Activated CD4-positive, alpha-beta memory T cell treated with anti-CD3 and anti-CD28 coated beads for 36 hours (primary cell): ENCODE measurements at regions not wholly inside any gene's neighbourhood (a gene's known extent, or its start where the extent isn't known, plus 50 kb on each side); places are given as distances from the start of the nearest gene placed in this dataset.
"Not testable (repeated sequence)": the region's sequence is repeated elsewhere in the genome, so short reads cannot be mapped to it uniquely, and the experiment has no call there.

ENCODE experiments used
- CTCF ChIA-PET: fragments of 350-600 bp; sonication (Branson Sonifier 250); formaldehyde crosslinking; loops from one replicate; lab custom pipeline; 2021; ENCODE audit warnings: antibody characterized with exemption, inconsistent platforms; lab: Charles Lee
- POLR2A ChIA-PET: fragments of 350-600 bp; sonication (Branson Sonifier 250); formaldehyde crosslinking; loops from one replicate; lab custom pipeline; 2021; ENCODE audit warnings: antibody characterized with exemption; lab: Charles Lee
- DNase-seq: peaks from one replicate; pipeline ENCODE4 v3.0.0-alpha.2; 2020
- H3K27ac Mint-ChIP-seq: one replicate; pipeline ENCODE4 v1.8.0; 2021; ENCODE audit warnings: mixed read lengths
- H3K27me3 Mint-ChIP-seq: one replicate; pipeline ENCODE4 v1.8.0; 2021; ENCODE audit warnings: mixed read lengths
- H3K36me3 Mint-ChIP-seq: one replicate; pipeline ENCODE4 v1.8.0; 2021; ENCODE audit warnings: mixed read lengths
- H3K4me1 Mint-ChIP-seq: one replicate; pipeline ENCODE4 v1.8.0; 2021; ENCODE audit warnings: low read depth, mixed read lengths
- H3K4me3 Mint-ChIP-seq: one replicate; pipeline ENCODE4 v1.8.0; 2021; ENCODE audit warnings: mild to moderate bottlenecking, mixed read lengths
- H3K9me3 Mint-ChIP-seq: one replicate; pipeline ENCODE4 v1.8.0; 2021; ENCODE audit warnings: mixed read lengths
- intact Hi-C: fragments of 100-400 bp; cut with micrococcal nuclease; formaldehyde crosslinking; loops from one replicate; pipeline ENCODE4 v1.15.1; 2023

DNA sequence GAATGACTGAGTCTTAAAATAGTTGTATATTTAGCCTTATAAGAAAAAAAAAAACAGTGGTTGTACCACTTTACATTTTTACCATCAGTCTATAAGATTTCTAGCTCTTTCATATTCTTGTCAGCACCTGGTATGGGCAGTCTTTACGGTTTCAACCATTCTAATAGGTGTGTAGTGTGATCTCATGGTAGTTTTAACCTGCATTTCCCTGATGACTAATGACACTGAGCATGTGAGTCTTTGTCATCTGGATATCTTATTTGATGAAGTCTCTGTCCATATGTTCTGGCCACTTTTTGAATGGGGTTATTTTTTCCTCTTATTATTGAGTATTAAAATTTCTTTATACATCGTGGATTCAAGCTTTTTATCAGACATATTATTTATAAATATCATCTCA lies 365.3 kb upstream of the IGFBP3 start:
- Mint-ChIP-seq H3K4me1 (no peaks in the 10 kb centered on the region), H3K27ac (no peak overlapping the region), H3K36me3 (no peaks in the 10 kb centered on the region), H3K4me3 (no peak overlapping the region), H3K27me3 (no peaks in the 10 kb centered on the region), H3K9me3 (no peaks in the 10 kb centered on the region)
- DNase-seq = no peak
- CTCF ChIA-PET = no interaction called here
- POLR2A ChIA-PET = no interaction called here
- intact Hi-C loops = no loop called here

- H3K4me3 Mint-ChIP-seq = no peak overlapping the region
- no peaks in the 10 kb centered on the region for H3K4me1 Mint-ChIP-seq
- intact Hi-C loops = no loop called here
- H3K27ac Mint-ChIP-seq = no peak overlapping the region
- DNase-seq = no peak
- ChIA-PET POLR2A (no interaction called here), CTCF (interaction anchor here (0.5 kb wide), 1 partner anchor 66 kb away, joined by 3 read pairs; no protein-coding TSS in a partner anchor)
- H3K9me3 Mint-ChIP-seq = no peaks in the 10 kb centered on the region
- H3K36me3 Mint-ChIP-seq = no peaks in the 10 kb centered on the region
- H3K27me3 Mint-ChIP-seq = no peaks in the 10 kb centered on the region
Observed at GRCh38 chr7:46285878-46286277, 364.8 kb upstream of the IGFBP3 start.

DNA sequence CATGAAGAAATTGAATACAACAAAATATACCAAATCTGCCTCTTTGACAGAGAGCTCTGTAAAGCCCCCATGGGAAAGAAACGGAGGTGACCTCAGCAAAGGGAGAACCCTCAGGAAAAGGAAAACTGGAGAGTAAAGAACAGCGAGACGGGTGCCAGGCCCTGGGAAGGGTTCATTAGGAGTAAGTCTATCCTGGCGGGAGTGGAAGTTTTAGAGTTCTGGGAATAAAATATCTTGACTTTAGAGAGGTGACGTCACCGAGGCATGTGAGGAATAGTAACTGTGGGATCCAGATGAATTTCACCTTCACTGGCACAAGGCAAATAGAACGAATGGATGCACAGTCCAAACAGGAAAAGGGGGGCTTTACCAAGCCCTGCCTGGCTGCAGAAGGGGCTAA lies 362.8 kb upstream of the IGFBP3 start:
- intact Hi-C loops = no loop called here
- H3K27ac Mint-ChIP-seq = no peak overlapping the region
- CTCF ChIA-PET = no interaction called here
- POLR2A ChIA-PET = no interaction called here
- H3K36me3 Mint-ChIP-seq = no peaks in the 10 kb centered on the region
- DNase-seq = no peak
- no peaks in the 10 kb centered on the region for H3K9me3 Mint-ChIP-seq
- no peak overlapping the region for H3K4me3 Mint-ChIP-seq
- H3K27me3 Mint-ChIP-seq = no peaks in the 10 kb centered on the region
- H3K4me1 Mint-ChIP-seq = no peaks in the 10 kb centered on the region

DNA sequence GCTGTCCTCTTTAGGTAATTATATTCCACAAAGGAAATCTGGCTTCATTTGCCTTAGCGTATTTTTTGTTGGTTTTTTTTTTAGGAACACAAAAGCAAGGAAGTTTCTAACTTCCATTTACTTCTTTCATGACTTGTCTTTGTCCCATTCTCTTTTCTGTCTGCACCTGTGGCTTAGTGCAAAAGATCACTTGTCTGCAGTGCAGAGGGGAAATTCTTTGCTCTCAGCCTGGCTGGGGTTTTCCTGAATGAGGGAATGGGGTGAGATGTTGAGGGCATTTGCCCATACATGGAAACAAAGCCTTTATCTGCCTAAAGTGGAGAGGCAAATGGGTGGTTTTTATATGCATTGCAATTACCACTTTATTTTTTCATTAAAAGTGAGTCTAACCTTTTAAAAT lies 361.1 kb upstream of the IGFBP3 start:
- POLR2A ChIA-PET = no interaction called here
- H3K4me1 Mint-ChIP-seq = no peaks in the 10 kb centered on the region

GRCh38 chr7:46281071-46281470 lies 360.0 kb upstream of the IGFBP3 start:
- ChIA-PET CTCF (no interaction called here), POLR2A (no interaction called here)
- no peaks in the 10 kb centered on the region for H3K4me1 Mint-ChIP-seq
- intact Hi-C loops = no loop called here
- no peaks in the 10 kb centered on the region for H3K27me3 Mint-ChIP-seq
- H3K4me3 Mint-ChIP-seq = no peak overlapping the region
- no peak for DNase-seq
- H3K27ac Mint-ChIP-seq = no peak overlapping the region
- H3K36me3 Mint-ChIP-seq = no peaks in the 10 kb centered on the region
- peaks cover 2% of the 10 kb centered on the region for H3K9me3 Mint-ChIP-seq

More for the DNA sequence above, 361.1 kb upstream of the IGFBP3 start:
- CTCF ChIA-PET = no interaction called here
- Mint-ChIP-seq H3K27me3 (no peaks in the 10 kb centered on the region), H3K36me3 (no peaks in the 10 kb centered on the region), H3K27ac (no peak overlapping the region), H3K9me3 (peaks cover 2% of the 10 kb centered on the region), H3K4me3 (no peak overlapping the region)
- DNase-seq = no peak
- intact Hi-C loops = no loop called here

- Mint-ChIP-seq H3K27me3 (no peaks in the 10 kb centered on the region), H3K9me3 (peaks cover 2% of the 10 kb centered on the region), H3K27ac (no peak overlapping the region), H3K36me3 (no peaks in the 10 kb centered on the region), H3K4me3 (no peak overlapping the region), H3K4me1 (no peaks in the 10 kb centered on the region)
- DNase-seq = no peak
- ChIA-PET POLR2A (no interaction called here), CTCF (no interaction called here)
- intact Hi-C loops = no loop called here
Observed at GRCh38 chr7:46279290-46279689, 358.2 kb upstream of the IGFBP3 start.

- intact Hi-C loops = no loop called here
- POLR2A ChIA-PET = no interaction called here
- no peak overlapping the region for H3K27ac Mint-ChIP-seq
- H3K36me3 Mint-ChIP-seq = no peaks in the 10 kb centered on the region
- DNase-seq = no peak
- CTCF ChIA-PET = no interaction called here
- no peaks in the 10 kb centered on the region for H3K4me1 Mint-ChIP-seq
- no peak overlapping the region for H3K4me3 Mint-ChIP-seq
- H3K27me3 Mint-ChIP-seq = no peaks in the 10 kb centered on the region
- H3K9me3 Mint-ChIP-seq = peaks cover 27% of the 10 kb centered on the region
Observed at GRCh38 chr7:46264646-46265045, 343.6 kb upstream of the IGFBP3 start.

DNA sequence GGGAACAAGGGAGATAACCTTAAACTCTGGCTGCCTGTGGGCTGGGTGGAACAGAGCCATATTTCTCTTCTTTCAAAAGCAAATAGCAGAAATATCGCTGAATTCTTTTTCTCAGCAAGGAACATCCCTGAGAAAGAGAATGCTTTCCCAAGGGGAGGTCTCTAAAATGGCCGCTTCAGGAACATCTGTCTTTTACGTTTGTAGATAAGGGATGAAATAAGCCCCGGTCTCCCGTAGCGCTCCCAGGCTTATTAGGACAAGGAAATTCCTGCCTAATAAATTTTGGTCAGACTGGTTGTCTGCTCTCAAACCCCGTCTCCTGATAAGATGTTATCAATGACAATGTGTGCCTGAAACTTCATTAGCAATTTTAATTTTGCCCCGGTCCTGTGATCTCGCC lies 340.6 kb upstream of the IGFBP3 start:
- CTCF ChIA-PET, H3K4me3 Mint-ChIP-seq, H3K36me3 Mint-ChIP-seq, POLR2A ChIA-PET, H3K27me3 Mint-ChIP-seq, intact Hi-C loops, H3K27ac Mint-ChIP-seq, H3K4me1 Mint-ChIP-seq, DNase-seq: not testable (repeated sequence)
- peaks cover 30% of the 10 kb centered on the region for H3K9me3 Mint-ChIP-seq

GRCh38 chr7:46259947-46260346 lies 338.9 kb upstream of the IGFBP3 start:
- intact Hi-C loops = no loop called here
- ChIA-PET POLR2A (no interaction called here), CTCF (no interaction called here)
- Mint-ChIP-seq H3K36me3 (no peaks in the 10 kb centered on the region), H3K27ac (no peak overlapping the region), H3K27me3 (no peaks in the 10 kb centered on the region), H3K9me3 (peaks cover 30% of the 10 kb centered on the region), H3K4me1 (no peaks in the 10 kb centered on the region), H3K4me3 (no peak overlapping the region)
- no peak for DNase-seq

- DNase-seq = no peak
- Mint-ChIP-seq H3K27me3 (no peaks in the 10 kb centered on the region), H3K27ac (no peak overlapping the region), H3K4me3 (no peak overlapping the region), H3K36me3 (no peaks in the 10 kb centered on the region), H3K4me1 (no peaks in the 10 kb centered on the region), H3K9me3 (peaks cover 27% of the 10 kb centered on the region)
- CTCF ChIA-PET = no interaction called here
- POLR2A ChIA-PET = no interaction called here
- intact Hi-C loops = no loop called here
Observed at GRCh38 chr7:46257761-46258448, 336.8 kb upstream of the IGFBP3 start.

DNA sequence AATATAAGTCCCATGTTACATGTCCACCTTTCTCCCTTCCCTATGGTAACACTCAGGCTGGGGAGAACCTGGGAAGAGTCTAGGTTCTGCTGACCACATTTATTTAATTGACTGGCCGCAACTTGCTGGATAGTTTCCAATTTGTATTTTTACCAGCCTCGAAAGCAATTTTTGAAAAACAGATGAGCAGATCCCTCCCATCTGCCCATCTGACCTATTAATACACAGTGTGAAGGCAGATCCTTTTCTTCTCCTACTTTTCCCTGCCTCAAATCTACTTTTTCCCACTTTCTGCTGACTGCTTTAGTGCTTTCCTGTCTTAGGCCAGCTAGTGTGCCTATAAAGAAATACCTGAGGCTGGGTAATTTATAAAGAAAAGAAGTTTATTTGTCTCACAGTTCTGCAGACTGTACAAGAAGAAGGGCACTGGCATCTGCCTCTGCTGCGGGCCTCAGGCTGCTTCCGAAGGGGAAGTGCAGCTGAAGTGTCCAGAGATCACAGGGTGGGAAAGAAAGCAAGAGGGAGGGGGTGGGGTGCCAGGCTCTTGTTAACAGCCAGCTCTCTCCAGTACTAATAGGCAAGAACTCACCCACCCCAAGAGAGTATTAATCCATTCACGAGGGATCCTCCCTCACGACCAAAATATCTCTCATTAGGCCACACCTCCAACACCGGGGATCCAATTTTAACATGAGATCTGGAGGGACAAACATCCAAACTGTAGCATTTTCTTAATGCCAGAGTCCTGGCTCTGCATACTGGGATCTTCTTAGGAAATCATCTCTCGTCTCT lies 336.0 kb upstream of the IGFBP3 start:
- Mint-ChIP-seq H3K36me3 (no peaks in the 10 kb centered on the region), H3K9me3 (peaks cover 24% of the 10 kb centered on the region), H3K27ac (no peak overlapping the region), H3K4me3 (no peak overlapping the region), H3K27me3 (no peaks in the 10 kb centered on the region), H3K4me1 (no peaks in the 10 kb centered on the region)
- intact Hi-C loops = no loop called here
- ChIA-PET POLR2A (no interaction called here), CTCF (no interaction called here)
- DNase-seq = no peak

DNA sequence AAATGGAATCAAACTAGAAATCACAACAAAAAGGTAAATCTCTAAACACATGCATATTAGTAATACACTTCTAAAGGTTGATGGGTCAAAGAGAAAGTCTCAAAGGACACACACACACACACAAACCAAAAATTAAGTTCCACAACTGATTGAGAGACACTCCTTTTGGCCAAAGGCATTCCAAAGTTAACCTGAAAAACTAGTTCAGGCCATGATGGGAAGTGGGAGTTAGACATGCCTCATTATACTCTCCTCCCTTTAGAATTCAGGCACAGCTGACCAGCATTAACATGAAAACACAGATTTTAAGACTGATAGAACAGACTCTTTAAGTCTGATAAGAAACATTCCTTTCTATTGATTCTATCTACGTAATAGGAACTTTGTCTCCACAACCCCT lies 332.4 kb upstream of the IGFBP3 start:
- POLR2A ChIA-PET = no interaction called here
- H3K27me3 Mint-ChIP-seq = peaks cover 2% of the 10 kb centered on the region
- H3K36me3 Mint-ChIP-seq = no peaks in the 10 kb centered on the region
- peaks cover 1% of the 10 kb centered on the region for H3K9me3 Mint-ChIP-seq
- no peak overlapping the region for H3K4me3 Mint-ChIP-seq
- H3K27ac Mint-ChIP-seq = no peak overlapping the region
- CTCF ChIA-PET = no interaction called here
- H3K4me1 Mint-ChIP-seq = no peaks in the 10 kb centered on the region
- intact Hi-C loops = no loop called here
- DNase-seq = no peak

DNA sequence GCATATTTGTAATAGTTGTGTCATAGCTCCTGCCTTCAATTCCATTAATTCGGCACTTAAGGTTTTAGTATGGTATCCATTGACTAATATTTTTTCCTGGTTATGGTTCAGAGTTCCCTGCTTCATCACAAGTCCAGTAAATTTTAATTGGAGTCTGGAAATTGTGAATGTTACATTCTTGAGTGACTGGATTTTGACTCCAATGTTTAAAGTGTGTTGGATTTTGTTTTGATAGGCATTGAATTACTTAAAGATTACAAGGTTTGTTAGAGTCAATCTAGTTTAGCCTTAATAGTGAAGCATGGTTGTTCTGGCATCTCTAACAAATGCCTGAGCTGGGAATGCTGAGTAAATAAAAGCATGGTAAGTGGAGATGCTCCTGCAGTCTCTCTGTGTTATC lies 326.6 kb upstream of the IGFBP3 start:
- Mint-ChIP-seq H3K27me3 (peaks cover 2% of the 10 kb centered on the region), H3K36me3 (no peaks in the 10 kb centered on the region), H3K4me3 (no peak overlapping the region), H3K4me1 (no peaks in the 10 kb centered on the region), H3K9me3 (no peaks in the 10 kb centered on the region), H3K27ac (no peak overlapping the region)
- DNase-seq = no peak
- intact Hi-C loops = no loop called here
- POLR2A ChIA-PET = no interaction called here
- CTCF ChIA-PET = no interaction called here
